HG03460 (cell line): ENCODE measurements at regions not wholly inside any gene's neighbourhood (a gene's known extent, or its start where the extent isn't known, plus 50 kb on each side); places are given as distances from the start of the nearest gene placed in this dataset.

ENCODE experiments used
- ATAC-seq: cut with Tn5 transposase; IDR thresholded peaks from one replicate; pipeline ENCODE4 v1.9.1; 2021; ENCODE audit not compliant: unreplicated experiment

GRCh38 chr4:134276476-134276875 lies 74.9 kb upstream of the PABPC4L start:
- ATAC-seq = no peak

GRCh38 chr4:134260126-134260525 lies 58.5 kb upstream of the PABPC4L start:
- no peak for ATAC-seq
